Suprapubic skin (tissue), 3 donors: ENCODE measurements at regions not wholly inside any gene's neighbourhood (a gene's known extent, or its start where the extent isn't known, plus 50 kb on each side); places are given as distances from the start of the nearest gene placed in this dataset.

Source experiments
- EP300 ChIP-seq: sonication (generic); formaldehyde crosslinking; IDR thresholded peaks from one replicate; pipeline ENCODE4 v1.6.1; 2017; ENCODE audit warnings: antibody characterized with exemption
- TF ChIP-seq, protein P1 (sequence below), 2 donors: fragments of 200-600 bp in 1 of 2; fragments of 450-650 bp in 1 of 2; sonication (generic) in 1 of 2; IDR thresholded peaks; one replicate each; pipeline ENCODE4 v1.5.1; 2016 to 2019; ENCODE audit warnings: antibody characterized with exemption in 2 of 2, mild to moderate bottlenecking in 1 of 2, moderate library complexity in 1 of 2

DNA sequence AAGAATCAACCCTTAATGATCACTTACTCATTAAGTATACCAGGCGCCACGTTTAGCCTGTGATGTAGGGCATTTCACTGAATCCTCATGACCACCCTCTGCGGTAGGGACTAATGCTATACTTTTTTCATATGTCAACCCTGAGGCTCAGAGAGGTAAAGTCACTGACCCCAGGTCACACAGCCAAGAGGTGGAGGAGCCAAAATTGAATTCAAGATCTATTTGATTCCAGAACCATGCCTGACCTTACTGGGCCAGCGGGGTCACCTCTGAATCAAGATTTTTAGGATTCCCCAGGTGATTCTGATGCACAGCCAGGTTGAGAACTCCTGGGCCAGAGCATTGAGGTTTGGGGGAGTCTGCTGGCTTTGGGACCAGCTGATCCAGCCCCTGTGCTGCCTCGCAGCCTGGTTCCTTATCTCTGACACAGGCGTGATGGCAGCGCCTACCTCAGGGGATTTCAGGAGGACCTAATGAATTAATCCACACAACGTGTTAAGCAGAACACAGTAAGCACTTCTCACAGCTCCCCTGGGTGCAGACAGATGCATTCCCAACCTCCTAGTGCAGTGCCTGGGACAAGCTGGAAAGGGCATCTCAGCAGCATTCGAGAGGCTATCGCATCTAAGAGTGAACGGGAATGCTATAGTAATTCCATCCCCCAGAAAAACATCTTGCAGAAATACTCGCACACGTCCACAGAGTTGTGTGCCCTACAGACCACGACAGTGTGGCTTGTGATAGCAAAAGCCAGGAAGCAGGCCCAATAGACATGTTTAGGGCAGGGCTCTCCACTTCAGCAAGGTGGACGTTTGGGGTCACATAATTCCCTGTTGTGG is 101.4 kb upstream of the PTPN1 start:
- no peak for TF ChIP-seq EP300
- TF ChIP-seq, protein P1, sequence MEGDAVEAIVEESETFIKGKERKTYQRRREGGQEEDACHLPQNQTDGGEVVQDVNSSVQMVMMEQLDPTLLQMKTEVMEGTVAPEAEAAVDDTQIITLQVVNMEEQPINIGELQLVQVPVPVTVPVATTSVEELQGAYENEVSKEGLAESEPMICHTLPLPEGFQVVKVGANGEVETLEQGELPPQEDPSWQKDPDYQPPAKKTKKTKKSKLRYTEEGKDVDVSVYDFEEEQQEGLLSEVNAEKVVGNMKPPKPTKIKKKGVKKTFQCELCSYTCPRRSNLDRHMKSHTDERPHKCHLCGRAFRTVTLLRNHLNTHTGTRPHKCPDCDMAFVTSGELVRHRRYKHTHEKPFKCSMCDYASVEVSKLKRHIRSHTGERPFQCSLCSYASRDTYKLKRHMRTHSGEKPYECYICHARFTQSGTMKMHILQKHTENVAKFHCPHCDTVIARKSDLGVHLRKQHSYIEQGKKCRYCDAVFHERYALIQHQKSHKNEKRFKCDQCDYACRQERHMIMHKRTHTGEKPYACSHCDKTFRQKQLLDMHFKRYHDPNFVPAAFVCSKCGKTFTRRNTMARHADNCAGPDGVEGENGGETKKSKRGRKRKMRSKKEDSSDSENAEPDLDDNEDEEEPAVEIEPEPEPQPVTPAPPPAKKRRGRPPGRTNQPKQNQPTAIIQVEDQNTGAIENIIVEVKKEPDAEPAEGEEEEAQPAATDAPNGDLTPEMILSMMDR (IDR thresholded peaks at IDR 0.05): no peak
